Hepatocyte (in vitro differentiated cells): ENCODE measurements at regions not wholly inside any gene's neighbourhood (a gene's known extent, or its start where the extent isn't known, plus 50 kb on each side); places are given as distances from the start of the nearest gene placed in this dataset.
A peak's percentile ranks its signal among the peaks of the same experiment; 100 is the strongest.

Source experiments
- DNase-seq: peaks from one replicate; pipeline ENCODE4 v3.0.0-alpha.2; 2016; ENCODE audit warnings: low spot score
- H2AFZ ChIP-seq: fragments of 200-600 bp; sonication (generic); 2 replicates; pipeline ENCODE4 v1.6.0; 2016; ENCODE audit warnings: antibody characterized with exemption, mild to moderate bottlenecking
- H3K27ac ChIP-seq: fragments of 200-600 bp; sonication (generic); 2 replicates; pipeline ENCODE4 v1.5.1; 2016; ENCODE audit warnings: mild to moderate bottlenecking
- H3K27me3 ChIP-seq: fragments of 200-600 bp; sonication (generic); 2 replicates; pipeline ENCODE4 v1.6.1; 2016
- H3K36me3 ChIP-seq: fragments of 200-600 bp; sonication (generic); replicated peaks from 2 replicates; pipeline ENCODE4 v1.5.1; 2016; ENCODE audit warnings: low read depth; ENCODE audit not compliant: insufficient read depth
- H3K4me1 ChIP-seq: fragments of 200-600 bp; sonication (generic); 2 replicates; pipeline ENCODE4 v1.5.1; 2016; ENCODE audit warnings: mild to moderate bottlenecking, moderate library complexity; ENCODE audit not compliant: insufficient read depth
- H3K4me2 ChIP-seq: fragments of 200-600 bp; sonication (generic); 2 replicates; pipeline ENCODE4 v1.6.0; 2016
- H3K4me3 ChIP-seq: fragments of 200-600 bp; sonication (generic); 2 replicates; pipeline ENCODE4 v1.5.1; 2016; ENCODE audit warnings: mild to moderate bottlenecking
- H3K79me2 ChIP-seq: fragments of 200-600 bp; sonication (generic); 2 replicates; pipeline ENCODE4 v1.6.0; 2017; ENCODE audit warnings: mild to moderate bottlenecking
- H3K9me2 ChIP-seq: fragments of 200-600 bp; sonication (generic); replicated peaks from 2 replicates; pipeline ENCODE4 v1.6.0; 2017; ENCODE audit warnings: mild to moderate bottlenecking; ENCODE audit not compliant: insufficient read depth
- H3K9me3 ChIP-seq: fragments of 200-600 bp; sonication (generic); 2 replicates; pipeline ENCODE4 v1.5.1; 2016; ENCODE audit warnings: low read depth, mild to moderate bottlenecking
- H4K20me1 ChIP-seq: fragments of 200-600 bp; sonication (generic); 2 replicates; pipeline ENCODE4 v1.6.0; 2016; ENCODE audit warnings: mild to moderate bottlenecking; ENCODE audit not compliant: insufficient read depth, poor library complexity, severe bottlenecking
- EZH2 ChIP-seq: fragments of 200-600 bp; sonication (generic); IDR thresholded peaks from 2 replicates; pipeline ENCODE4 v1.6.1; 2016; ENCODE audit warnings: antibody characterized with exemption, mild to moderate bottlenecking, borderline replicate concordance
- EZH2phosphoT487 ChIP-seq: fragments of 200-600 bp; sonication (generic); IDR thresholded peaks from one replicate; pipeline ENCODE4 v1.6.1; 2018; ENCODE audit warnings: antibody characterized with exemption, mild to moderate bottlenecking, low read depth, moderate library complexity; ENCODE audit not compliant: unreplicated experiment, severe bottlenecking
- WGBS: methylation state at CpG from one replicate; pipeline ENCODE4 v1.1.6; 2016; ENCODE audit warnings: low lambda C conversion rate; ENCODE audit errors: missing lambda C conversion rate; 5-methylcytosine and 5-hydroxymethylcytosine counted together
- TF ChIP-seq, protein P1 (sequence below): fragments of 200-600 bp; sonication (generic); IDR thresholded peaks from 2 replicates; pipeline ENCODE4 v1.5.1; 2016; ENCODE audit warnings: antibody characterized with exemption, mild to moderate bottlenecking; ENCODE audit not compliant: poor library complexity

DNA sequence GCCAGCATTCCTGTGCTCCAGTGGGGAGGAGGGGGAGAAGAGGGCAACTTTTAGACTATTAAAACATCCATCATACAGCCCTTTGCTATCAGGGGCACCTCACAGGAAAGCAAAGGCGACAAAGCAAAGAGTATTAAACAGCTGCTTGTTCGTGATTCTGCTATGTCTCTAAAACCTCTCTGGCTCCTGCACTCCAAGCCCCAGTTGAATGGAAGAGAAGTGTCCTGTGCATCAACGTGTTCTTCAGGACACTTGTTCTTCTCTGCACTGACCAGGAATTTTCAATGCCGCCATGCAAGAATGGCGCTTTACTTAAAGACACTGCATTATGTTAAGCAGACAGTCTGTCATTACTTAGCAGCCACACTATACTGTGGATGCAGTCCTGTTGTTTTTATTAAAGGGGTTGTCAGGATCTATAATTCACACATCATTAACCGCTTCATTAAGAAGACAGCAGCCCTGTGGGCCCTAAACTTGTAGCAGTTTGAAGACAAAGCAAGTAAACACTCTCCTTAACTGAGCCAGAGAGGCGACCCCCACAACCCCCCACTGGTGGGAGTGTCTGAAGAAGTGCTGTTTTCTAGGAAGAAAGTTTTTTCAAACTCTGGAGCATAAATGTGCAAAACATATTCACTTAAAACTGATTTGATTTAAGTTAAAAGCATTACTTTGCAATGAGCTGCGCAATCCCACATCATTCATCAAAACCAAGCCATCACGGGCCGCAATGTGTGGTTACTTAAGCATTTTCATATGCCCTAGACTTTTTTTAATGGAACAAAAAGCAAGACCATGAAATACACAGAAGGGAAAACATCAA, 164.5 kb downstream of the ZNF608 start:
- no peaks in the 10 kb centered on the region for H3K9me2 ChIP-seq
- no peaks in the 10 kb centered on the region for H3K9me3 ChIP-seq
- H3K4me3 ChIP-seq = no peak overlapping the region
- peak overlapping the region; percentile 87 for H3K27ac ChIP-seq
- no peaks in the 10 kb centered on the region for H3K36me3 ChIP-seq
- H3K4me2 ChIP-seq = peak overlapping the region; percentile 51
- H3K79me2 ChIP-seq = no peaks in the 10 kb centered on the region
- TF ChIP-seq EZH2phosphoT487 = no peak
- no peak for TF ChIP-seq EZH2
- TF ChIP-seq, protein P1, sequence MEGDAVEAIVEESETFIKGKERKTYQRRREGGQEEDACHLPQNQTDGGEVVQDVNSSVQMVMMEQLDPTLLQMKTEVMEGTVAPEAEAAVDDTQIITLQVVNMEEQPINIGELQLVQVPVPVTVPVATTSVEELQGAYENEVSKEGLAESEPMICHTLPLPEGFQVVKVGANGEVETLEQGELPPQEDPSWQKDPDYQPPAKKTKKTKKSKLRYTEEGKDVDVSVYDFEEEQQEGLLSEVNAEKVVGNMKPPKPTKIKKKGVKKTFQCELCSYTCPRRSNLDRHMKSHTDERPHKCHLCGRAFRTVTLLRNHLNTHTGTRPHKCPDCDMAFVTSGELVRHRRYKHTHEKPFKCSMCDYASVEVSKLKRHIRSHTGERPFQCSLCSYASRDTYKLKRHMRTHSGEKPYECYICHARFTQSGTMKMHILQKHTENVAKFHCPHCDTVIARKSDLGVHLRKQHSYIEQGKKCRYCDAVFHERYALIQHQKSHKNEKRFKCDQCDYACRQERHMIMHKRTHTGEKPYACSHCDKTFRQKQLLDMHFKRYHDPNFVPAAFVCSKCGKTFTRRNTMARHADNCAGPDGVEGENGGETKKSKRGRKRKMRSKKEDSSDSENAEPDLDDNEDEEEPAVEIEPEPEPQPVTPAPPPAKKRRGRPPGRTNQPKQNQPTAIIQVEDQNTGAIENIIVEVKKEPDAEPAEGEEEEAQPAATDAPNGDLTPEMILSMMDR = no peak
- H3K4me1 ChIP-seq = peaks cover 17% of the 10 kb centered on the region
- no peaks in the 10 kb centered on the region for H4K20me1 ChIP-seq
- H3K27me3 ChIP-seq = no peaks in the 10 kb centered on the region
- peak overlapping the region; percentile 6 for H2AFZ ChIP-seq
- no peak for DNase-seq
- WGBS = 50% methylated on average over 10 of the region's 10 CpGs

DNA sequence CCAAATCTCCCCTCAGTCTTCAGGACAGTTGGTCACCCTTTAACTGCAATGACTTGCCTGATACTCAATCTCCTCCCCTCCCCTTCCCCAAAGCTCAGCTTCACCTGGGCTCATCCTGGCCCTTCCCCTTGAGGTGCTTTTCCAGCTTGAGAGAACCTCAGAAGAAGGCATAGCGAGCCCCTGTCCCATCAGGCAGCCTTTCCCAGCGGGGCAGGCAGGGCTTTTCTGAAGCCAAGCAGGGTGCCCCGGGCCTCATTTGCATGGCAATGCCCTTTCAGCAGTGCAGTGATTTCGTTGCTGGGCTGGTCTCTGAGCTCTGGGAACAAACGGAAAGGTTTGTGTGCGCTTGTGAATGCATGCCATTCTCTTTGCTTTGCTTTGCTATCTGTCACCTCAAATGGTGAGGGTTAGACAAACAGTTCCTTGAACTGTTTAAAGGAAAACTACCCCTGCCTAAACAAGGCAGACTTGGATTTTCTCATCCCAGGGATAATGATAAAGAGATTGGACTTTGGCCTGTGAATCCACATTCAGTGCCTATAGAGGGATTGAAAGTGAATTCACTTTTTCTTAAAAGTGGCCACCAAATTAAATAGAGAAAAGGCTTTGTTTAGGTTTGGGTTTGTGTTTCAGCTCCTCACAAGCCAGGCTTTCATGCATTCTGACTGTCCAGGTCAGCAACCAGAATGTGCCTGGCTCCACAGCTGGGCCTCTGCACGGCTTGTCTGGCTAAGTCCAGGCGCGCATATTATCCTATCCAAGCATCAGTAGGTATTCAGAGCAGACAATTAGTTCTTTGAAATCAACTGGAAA, 165.3 kb downstream of the ZNF608 start:
- DNase-seq = peak; percentile 64
- no peaks in the 10 kb centered on the region for H3K9me3 ChIP-seq
- peak overlapping the region; percentile 87 for H3K27ac ChIP-seq
- H3K4me1 ChIP-seq = peaks cover 17% of the 10 kb centered on the region
- H3K79me2 ChIP-seq = no peaks in the 10 kb centered on the region
- WGBS = 31% methylated on average over 9 of the region's 9 CpGs
- peak overlapping the region; percentile 65 for H3K4me2 ChIP-seq
- no peaks in the 10 kb centered on the region for H3K27me3 ChIP-seq
- no peak overlapping the region for H3K4me3 ChIP-seq
- TF ChIP-seq, protein P1 = no peak
- no peak for TF ChIP-seq EZH2
- no peak for TF ChIP-seq EZH2phosphoT487
- H3K9me2 ChIP-seq = no peaks in the 10 kb centered on the region
- H3K36me3 ChIP-seq = no peaks in the 10 kb centered on the region
- H4K20me1 ChIP-seq = no peaks in the 10 kb centered on the region
- peak overlapping the region; percentile 6 for H2AFZ ChIP-seq

DNA sequence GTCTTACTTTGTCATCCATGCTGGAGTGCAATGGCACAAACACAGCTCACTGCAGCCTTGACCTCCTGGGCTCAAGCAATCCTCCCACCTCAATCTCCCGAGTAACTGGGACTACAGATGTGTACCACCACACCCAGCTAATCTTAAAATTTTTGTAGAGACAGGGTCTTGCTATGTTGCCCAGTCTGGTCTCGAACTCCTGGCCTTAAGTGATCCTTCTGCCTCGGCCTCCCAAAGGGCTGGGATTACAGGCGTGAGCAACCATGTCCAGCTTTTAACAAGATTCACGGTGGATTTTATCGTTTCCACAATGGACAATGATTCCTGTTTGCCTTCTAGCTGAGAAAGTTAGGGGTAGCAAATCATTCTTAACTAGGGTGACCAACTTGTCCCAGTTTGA, 165.9 kb downstream of the ZNF608 start:
- H3K79me2 ChIP-seq = no peaks in the 10 kb centered on the region
- peak overlapping the region; percentile 65 for H3K4me2 ChIP-seq
- no peaks in the 10 kb centered on the region for H4K20me1 ChIP-seq
- 86% methylated on average over 6 of the region's 6 CpGs for WGBS
- no peaks in the 10 kb centered on the region for H3K27me3 ChIP-seq
- H3K9me3 ChIP-seq = no peaks in the 10 kb centered on the region
- peak overlapping the region; percentile 87 for H3K27ac ChIP-seq
- H3K4me1 ChIP-seq = peaks cover 17% of the 10 kb centered on the region
- TF ChIP-seq, protein P1 = no peak
- no peak for TF ChIP-seq EZH2phosphoT487
- no peak for TF ChIP-seq EZH2
- H3K9me2 ChIP-seq = no peaks in the 10 kb centered on the region
- no peak overlapping the region for H2AFZ ChIP-seq
- no peak for DNase-seq
- H3K36me3 ChIP-seq = no peaks in the 10 kb centered on the region
- H3K4me3 ChIP-seq = no peak overlapping the region
